GM21390 (cell line): ENCODE measurements at regions not wholly inside any gene's neighbourhood (a gene's known extent, or its start where the extent isn't known, plus 50 kb on each side); places are given as distances from the start of the nearest gene placed in this dataset.
"Not testable (repeated sequence)": the region's sequence is repeated elsewhere in the genome, so short reads cannot be mapped to it uniquely, and the experiment has no call there.

Experiments
- ATAC-seq: cut with Tn5 transposase; IDR thresholded peaks from one replicate; pipeline ENCODE4 v1.9.1; 2021; ENCODE audit not compliant: unreplicated experiment

DNA sequence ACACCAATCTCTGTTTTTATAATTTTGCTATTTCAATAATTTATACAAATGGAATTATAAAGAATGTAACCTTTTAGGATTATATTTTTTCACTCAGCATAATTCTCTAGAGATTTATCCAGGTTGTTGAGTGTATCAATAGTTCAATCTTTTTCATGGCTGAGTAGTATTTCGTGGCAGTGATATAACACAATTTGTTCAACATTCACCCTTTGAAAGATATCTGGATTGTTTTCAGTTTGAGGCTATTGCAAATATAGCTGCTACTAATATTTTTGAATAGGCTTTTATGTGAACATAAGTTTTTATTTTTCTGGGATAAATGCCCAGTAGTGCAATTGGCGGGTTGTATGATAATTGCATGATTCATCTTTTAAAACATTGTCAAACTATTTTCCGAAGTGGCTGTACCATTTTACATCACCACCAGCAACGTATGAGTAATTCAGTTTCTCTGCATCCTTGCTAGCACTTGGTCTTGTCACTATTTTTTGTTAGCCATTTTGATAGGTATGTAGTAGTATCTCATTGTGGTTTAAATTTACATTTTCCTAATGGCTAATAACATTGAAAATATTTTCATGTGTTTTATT, 55.6 kb upstream of the ABCD3 start:
- ATAC-seq: no peak

DNA sequence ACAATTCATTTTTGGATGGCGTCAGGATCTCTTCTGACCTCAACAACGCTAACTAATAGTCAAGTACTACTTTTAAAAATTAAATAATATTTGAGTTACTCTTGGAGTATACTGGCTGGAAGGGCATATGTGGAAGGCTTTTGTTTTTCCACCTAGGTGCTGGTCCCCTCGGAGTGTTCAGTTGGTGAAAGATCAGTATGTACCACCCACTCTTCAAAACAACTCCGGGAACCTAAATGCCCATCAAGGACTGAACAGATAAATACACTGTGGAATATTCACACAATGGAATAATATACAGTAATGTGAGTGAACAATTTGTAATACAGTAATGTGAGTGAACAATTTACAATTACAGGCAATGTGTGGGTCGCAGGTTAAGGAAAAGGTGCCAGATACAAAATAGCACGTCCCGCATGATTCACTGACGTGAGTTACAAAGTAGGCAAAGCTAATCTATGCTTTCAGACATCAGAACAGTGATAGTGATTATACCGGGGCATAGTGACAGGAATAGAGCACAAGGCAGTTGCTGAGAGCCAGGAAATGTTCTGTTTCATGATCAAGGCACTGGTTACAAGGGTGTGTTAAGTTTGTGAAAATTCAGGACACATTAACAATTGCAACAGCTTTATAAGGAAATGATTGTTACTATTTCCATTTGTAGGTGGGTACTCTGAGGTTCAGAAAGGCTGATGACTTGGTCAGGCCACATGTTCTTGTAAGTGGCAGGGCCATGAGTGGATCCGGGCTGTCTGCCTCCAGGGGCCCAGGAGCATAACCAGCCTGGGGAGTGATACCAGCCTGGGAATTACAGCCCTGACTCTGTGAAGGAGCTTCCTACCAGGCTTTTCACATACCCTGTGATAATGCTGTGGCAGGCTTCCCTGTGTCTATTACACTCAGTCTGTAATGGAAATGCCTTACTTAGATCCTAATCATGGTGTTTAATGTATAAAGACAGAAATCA, 59.3 kb upstream of the ABCD3 start:
- ATAC-seq: no peak

DNA sequence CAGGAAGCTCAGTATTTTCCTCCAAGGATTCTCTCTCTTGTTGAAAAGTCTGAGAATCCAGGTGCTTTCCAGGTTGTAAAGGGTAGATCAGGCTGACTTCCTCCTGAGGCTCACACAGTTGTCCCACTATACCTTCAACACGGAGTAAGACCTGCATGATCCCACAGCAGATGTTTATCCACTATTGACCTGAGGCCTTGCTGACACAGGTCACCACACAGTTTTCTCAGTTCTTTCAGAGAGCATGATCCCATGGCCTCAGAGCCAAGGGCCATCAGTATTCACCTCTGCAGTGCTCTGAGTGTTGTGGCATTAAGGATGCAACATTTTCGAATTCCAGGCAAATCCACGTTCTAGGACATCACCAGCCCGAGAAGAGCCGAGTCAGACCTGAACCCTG, 60.5 kb upstream of the ABCD3 start:
- ATAC-seq: no peak

- no peak for ATAC-seq
These were observed 62.7 kb upstream of the ABCD3 start for GRCh38 chr1:94355485-94355980.

GRCh38 chr1:94351481-94351880, 66.7 kb upstream of the ABCD3 start:
- no peak for ATAC-seq

DNA sequence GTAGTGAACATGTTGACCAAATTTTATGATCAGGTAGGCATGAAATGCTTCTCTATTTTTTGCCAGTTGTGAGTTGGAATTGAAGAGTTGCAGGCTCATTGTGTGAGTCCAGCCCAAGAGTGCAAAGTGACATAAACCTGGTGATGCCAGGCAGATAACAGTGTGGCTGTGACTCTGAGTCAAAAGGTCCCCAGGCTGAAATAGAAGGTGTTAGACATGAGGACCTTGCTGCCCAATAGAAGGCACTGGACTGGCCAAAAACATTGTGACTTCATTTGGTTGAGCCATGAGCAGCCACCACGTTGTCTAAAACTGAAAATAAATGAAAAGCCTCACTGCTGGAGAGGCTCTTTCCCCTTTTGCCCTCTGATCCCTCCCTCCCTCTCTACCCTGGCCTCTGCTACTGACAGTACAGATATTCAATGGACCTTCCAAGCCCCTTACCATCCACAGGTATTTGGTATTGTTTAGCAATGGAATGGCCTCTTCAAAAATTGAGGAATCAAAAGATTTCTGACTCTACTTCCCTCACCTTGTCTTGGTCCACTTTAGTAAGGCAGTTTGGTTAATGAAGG, 67.8 kb upstream of the ABCD3 start:
- ATAC-seq: no peak

- ATAC-seq: no peak
These were observed 68.3 kb upstream of the ABCD3 start for GRCh38 chr1:94349853-94350252.

DNA sequence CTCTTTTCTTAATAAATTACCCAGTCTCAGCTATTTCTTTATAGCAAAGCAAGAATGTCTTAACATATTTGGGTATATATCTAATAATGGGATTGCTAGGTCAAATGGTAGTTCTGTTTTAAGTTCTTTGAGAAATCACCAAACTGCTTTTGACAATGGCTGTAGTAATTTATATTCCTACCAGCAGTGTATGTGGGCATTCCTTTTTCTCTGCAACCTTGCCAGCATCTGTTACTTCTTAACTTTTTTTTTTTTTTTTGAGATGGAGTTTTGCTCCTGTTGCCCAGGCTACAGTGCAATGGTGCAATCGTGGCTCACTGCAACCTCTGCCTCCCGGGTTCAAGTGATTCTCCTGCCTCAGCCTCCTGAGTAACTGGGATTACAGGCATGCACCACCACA, 69.8 kb upstream of the ABCD3 start:
- not testable (repeated sequence) for ATAC-seq

GRCh38 chr1:94345148-94345721, 73.0 kb upstream of the ABCD3 start:
- ATAC-seq: no peak

- no peak for ATAC-seq
These were observed 75.8 kb upstream of the ABCD3 start for GRCh38 chr1:94342416-94342815.

GRCh38 chr1:94339206-94339927, 78.8 kb upstream of the ABCD3 start:
- ATAC-seq: no peak

- no peak for ATAC-seq
These were observed 81.2 kb upstream of the ABCD3 start for GRCh38 chr1:94336991-94337390.

- ATAC-seq: no peak
These were observed 82.2 kb upstream of the ABCD3 start for GRCh38 chr1:94335950-94336349.

DNA sequence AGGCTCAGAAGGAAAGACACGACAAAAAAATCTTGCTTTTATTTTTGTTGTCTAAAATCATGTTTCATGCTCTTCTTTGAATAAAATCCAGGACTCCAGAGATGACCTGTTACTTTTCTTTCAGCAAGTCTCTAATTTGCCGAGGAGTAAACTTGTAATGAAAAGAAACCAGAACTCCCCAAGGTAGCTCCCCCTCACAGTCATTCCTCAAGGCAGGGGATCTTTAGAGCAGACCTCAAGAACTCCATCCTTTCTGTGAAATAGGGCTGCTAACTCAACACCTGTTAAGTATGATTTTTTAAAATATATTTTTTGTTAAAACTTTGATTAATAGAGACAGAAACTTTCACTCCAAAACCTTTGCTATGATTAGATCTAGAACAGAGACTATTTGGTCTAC, 82.7 kb upstream of the ABCD3 start:
- ATAC-seq: no peak

DNA sequence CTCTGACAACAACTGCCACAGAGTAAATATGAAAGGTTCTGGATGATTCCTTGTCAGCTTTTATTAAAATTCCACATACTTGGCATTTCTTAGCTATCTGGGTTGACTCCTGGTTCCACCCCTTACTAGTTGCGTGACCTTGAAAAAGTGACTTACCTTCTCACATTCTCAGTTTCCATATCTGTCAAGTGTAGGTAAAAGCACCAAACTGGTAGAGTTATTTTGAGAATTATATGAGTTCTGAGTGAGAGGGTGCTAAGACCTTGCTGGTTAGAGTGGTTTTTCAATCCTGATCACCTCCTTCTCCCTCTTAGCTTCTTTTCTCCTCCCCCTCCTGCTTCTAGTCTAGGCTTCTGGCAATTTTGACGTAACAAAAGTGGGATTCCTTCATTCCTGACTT, 83.4 kb upstream of the ABCD3 start:
- no peak for ATAC-seq

GRCh38 chr1:94332952-94333351, 85.2 kb upstream of the ABCD3 start:
- ATAC-seq: peak; percentile 45

DNA sequence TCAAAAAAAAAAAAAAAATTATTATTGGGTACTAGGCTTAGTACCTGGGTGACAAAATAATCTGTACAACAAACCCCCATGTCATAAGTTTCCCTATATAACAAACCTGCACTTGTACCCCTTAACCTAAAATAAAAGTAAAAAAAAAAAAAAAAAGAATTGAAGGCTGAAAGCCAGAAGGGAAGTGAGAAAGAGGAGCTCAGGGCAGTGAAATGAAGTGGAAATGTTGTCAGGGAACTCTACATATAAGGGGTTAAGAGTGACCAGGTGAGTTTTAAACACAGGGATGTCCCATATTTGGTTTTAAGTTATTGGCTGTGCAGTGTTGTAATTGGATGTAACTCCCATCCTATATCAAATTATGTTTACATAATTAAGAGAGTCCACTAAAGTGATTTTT, 85.7 kb upstream of the ABCD3 start:
- ATAC-seq: peak; percentile 33

- ATAC-seq: no peak
These were observed 88.2 kb upstream of the ABCD3 start for GRCh38 chr1:94329986-94330385.

DNA sequence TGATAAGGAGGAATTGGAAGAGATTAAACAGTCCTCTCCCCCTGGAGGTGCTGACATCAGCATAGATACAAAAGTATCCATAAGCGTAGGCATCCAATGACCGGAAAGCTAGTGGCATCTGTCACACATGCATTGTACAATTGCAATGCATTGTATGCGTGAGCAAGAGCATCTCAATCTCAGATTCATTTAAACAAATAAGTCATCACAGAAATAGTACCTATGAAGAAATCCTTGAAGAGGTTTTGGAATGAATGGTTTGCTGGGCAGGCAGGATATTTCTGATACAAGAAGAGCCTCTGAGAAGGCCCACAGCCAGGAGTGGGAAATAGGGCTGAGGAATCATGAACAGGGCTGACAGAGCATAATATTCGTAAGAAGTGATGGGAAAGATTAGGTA, 88.9 kb upstream of the ABCD3 start:
- ATAC-seq: no peak

DNA sequence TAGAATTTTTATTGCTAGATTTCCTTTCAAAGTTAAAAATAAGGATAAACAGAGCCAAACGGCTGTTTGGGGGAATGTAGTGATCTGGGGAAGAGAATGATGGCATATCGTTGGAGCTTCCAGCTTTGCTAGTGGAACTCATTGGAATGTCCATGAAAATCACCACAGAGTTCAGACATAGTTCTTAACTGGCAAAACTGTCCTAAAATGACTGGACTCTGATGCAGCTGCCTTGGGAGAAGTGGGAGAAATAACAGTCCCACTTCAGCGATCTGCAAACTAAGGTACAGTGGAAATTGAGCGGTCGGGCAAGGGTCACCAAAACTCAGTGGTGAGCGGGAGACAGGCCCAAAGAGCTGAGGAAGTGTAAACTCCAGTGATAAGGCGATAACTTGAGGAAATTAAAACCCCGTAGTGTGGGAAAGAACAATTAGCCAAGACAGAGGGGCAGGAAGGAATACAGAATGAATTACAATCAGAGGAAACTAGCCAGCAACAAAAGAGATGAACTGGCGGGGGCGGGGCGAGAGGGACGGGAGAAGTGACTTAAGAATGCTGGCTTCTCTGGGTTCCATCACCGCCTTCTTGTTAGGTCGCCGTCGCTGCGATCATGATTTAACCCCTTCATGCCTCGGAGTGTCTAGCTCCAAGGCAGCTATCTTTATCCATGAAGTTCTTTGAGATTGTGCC, 89.8 kb upstream of the ARHGAP29 start:
- ATAC-seq: no peak
